NCI-H1048 (cell line): ENCODE measurements at regions not wholly inside any gene's neighbourhood (a gene's known extent, or its start where the extent isn't known, plus 50 kb on each side); places are given as distances from the start of the nearest gene placed in this dataset.
"Not testable (repeated sequence)": the region's sequence is repeated elsewhere in the genome, so short reads cannot be mapped to it uniquely, and the experiment has no call there.

Experiments
- DNase-seq: peaks from one replicate; lab custom pipeline; 2025; lab: John Stamatoyannopoulos, UW

DNA sequence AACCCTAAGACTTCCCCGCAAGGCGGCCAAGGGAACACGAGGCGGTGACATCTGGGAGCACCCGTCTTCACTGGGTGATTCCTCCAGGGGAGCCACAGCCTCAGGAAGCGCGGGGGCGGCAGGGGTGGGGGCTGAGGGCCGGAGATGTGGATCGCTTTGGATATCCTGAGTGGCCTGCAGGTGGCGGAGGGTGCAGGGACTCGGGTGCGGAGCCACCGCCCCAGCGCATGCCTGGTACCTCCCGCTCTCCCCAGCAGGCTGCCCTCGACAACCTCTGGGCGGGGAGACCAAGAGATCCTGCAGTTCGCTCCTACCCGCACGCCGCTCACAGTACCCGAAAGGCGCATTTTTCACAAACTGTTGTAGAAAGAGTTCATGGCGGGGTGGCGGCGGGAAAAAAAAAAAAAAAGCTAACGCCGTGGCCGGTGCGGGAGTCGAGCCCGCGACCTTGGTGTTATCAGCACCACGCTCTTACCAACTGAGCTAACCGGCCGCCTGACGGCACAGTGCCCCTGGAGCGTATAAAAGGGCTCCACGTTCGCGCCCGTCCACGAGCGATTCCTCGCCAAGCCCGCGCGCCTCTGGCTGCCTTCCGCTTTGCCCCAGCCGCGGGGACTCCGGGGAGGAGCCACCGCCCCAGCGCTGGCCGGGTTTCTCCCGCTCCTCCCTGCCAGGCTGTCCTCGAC is 124.7 kb upstream of the PRKX start:
- DNase-seq = not testable (repeated sequence)

GRCh38 chrX:3837211-3837610 is 123.8 kb upstream of the PRKX start:
- DNase-seq = not testable (repeated sequence)

DNA sequence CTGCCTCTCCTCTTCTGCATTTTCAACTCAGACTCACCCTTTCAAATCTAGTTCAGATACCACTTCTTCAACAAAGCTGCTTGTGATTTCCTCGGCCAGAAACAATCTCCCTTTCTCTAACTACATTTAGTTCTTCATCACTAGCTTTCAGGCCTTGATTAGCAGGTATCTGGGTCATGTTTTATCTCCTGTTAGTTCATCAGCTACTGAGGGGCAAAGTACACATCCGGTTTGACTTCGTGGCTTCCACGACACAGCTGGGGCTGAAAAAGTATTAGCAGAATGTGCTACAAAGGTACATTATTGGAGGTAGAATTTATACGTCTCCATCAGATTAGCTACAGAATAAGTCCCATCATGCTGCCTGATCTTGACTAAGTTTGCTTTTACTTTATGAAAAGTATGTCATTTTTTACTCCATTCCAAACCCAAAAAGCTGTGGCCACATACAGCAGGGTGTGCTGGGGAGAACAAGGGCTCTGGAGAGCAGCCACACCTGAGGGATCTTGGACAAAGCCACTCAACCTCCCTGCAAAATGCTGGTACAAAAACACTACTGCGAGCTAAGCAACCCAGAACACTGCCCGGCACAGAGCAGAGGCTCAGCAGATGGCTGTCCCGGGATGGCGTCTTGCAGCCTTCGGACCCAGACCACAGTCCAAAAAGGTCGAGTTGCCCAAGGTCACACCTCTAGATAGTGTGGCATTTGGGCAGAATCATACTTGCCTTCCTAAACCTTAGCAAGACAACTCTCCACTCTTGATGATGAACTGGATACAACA is 120.5 kb upstream of the PRKX start:
- DNase-seq = not testable (repeated sequence)

- not testable (repeated sequence) for DNase-seq
These were observed 116.6 kb upstream of the PRKX start for GRCh38 chrX:3830020-3830419.

- not testable (repeated sequence) for DNase-seq
These were observed 115.6 kb upstream of the PRKX start for GRCh38 chrX:3829041-3829531.

GRCh38 chrX:3828378-3829040 is 115.1 kb upstream of the PRKX start:
- DNase-seq = not testable (repeated sequence)

GRCh38 chrX:3824008-3824407 is 110.6 kb upstream of the PRKX start:
- not testable (repeated sequence) for DNase-seq

GRCh38 chrX:3820167-3820566 is 106.7 kb upstream of the PRKX start:
- no peak for DNase-seq

GRCh38 chrX:3817480-3817879 is 104.0 kb upstream of the PRKX start:
- not testable (repeated sequence) for DNase-seq

DNA sequence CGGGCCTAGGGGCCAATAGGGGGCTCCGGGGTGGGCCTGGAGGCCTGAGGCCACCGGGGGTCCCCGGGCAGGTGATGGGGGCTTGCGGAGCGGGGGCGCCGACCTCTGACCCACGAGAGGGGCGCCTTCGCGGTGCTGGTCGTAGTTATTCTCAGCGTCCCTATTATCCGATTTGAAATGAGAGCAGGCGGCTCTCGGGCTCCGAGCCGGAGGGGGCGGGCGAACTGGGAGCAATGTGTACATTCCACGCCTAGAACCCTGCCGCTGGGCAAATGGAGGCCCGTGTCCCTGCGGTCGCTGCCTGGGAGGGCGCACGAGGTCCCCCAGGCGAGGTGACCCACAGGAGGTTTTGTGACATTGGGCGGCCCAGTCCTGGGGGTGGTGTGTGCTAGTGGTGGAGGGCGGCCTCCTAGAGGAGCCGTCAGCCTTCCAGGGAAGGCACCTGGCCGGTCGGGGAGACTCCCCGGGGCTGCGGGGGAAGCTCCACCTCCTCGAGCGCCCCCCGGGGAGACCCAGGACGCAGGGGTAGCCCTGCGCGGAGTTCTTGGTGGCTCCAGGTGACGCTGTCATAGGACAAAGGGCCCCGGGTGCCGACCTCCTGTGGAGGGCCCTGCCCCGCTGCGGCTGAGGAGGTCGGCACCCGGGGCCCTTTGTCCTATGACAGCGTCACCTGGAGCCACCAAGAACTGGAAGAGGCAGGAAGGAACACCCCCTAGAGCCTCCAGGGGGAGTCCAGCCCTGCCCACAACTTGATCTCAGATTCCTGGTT is 102.6 kb upstream of the PRKX start:
- no peak for DNase-seq

- DNase-seq = no peak
These were observed 98.2 kb upstream of the PRKX start for GRCh38 chrX:3811331-3812311.

DNA sequence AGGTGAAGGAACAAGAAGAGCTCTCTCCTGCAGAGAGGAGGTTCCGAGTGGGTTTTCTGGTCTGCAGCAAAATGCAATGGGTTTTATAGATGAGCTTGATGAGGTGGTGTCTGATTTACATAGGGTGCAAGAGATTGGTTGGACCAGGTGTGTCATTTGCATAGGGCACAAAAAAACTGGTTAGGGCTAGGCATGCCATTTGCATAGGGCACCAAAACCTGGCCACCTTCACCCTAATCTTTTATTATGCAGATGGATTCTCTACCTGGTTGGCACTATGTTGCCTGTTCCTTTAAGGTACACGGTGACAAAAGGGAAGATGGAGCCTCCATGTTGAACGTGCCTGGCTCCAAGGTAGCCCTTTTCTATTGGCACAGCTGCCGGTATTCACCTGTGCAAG is 94.5 kb upstream of the PRKX start:
- no peak for DNase-seq

GRCh38 chrX:3806630-3807029 is 93.2 kb upstream of the PRKX start:
- no peak for DNase-seq

GRCh38 chrX:3803713-3804112 is 90.3 kb upstream of the PRKX start:
- DNase-seq = no peak

GRCh38 chrX:3803305-3803704 is 89.9 kb upstream of the PRKX start:
- no peak for DNase-seq

DNA sequence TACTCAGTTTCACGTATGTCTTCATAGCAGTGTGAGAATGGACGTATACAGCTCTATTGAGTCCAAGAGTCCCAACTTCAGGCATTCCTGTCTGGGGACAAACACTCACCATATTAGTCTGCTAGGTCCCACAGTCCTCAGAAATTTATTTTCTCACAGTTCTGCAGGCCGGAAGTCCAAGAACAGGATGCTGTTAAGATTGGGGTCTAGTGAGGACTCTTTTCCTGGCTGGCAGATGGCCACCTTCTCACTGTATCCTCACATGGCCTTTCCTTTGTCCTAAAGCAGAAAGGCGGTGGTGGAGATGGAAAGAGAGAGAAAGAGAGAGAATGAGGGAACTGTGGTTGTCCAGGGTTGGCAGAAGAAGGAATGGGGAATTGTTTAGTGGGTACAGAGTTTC is 82.0 kb upstream of the PRKX start:
- not testable (repeated sequence) for DNase-seq

DNA sequence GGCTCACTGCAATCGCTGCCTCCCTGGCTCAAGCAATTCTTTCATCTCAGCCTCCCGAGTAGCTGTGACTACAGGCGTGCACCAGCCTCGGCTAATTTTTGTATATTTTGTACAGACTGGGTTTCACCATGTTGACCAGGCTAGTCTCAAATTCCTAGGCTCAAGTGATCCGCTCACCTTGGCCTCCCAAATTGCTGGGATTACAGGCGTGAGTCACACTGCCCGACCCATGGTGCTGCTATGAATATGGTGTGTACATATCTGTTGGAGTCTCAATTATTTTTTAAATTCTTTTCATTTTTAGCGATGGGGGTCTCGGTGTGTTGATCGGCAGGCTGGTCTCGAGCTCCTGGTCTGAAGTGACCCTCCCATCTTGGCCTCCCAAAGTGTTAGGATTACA is 78.0 kb upstream of the PRKX start:
- DNase-seq = no peak

GRCh38 chrX:3788494-3789233 is 75.2 kb upstream of the PRKX start:
- DNase-seq = no peak

DNA sequence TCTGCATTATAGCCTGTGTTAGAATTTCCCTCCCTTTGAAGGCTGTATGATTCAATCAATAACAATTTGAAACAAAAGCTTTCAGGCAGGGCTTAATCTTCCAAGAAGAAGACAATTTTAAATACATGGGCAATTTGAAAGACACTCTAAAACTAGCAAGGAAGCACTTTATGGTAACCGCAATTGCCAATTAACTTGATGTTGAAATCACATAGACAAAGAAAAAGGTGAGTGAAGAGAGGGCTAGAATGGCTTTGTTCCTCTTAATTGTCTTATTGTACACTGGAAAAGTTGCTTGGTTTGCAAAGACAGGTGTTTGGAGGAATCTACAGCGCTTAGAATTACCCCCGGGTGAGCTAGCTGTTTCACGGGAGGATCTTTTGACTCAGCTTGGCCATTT is 74.4 kb upstream of the PRKX start:
- no peak for DNase-seq

DNA sequence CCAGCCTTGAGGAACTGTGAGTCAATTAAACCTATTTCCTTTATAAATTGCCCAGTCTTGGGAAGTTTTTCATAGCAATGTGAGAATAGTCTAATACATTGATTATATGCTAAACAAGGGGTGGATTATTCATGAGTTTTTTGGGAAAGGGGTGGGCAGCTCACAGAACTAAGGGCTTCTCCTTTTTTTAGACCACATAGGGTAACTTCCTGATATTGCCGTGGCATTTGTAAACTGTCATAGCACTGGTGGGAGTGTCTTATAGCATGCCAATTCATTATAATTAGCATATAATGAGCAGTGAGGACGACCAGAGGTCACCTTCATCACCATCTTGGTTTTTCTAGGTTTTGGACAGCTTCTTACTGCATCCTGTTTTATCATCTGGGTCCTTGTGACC is 72.4 kb upstream of the PRKX start:
- not testable (repeated sequence) for DNase-seq
